GM12874 (cell line): ENCODE measurements at regions not wholly inside any gene's neighbourhood (a gene's known extent, or its start where the extent isn't known, plus 50 kb on each side); places are given as distances from the start of the nearest gene placed in this dataset.

Source experiments
- TF ChIP-seq, protein P1 (sequence below): IDR thresholded peaks from 2 replicates; pipeline ENCODE4 v1.5.1; 2011; ENCODE audit warnings: low read depth, mild to moderate bottlenecking, control low read depth, low read length, moderate library complexity; ENCODE audit not compliant: insufficient read depth

DNA sequence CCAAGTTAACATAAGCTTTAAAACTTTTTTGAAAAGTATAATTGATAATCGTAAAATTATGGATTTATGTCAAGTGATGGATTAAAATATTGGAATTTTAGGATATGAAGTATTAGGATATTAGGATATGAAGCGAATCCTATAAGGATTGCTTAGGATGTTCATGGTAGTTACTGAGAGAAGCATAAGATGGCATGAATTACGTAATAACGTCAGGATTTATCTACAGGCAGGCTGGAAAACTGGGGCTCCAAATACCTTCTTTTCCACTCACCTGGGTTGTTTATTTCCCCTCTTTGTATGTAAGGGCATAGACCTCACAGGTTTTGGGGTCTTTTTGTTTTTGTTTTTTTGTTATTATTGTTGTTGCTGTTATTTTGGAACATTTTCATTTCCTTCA is 65.2 kb upstream of the TMEM33 start:
- TF ChIP-seq, protein P1, sequence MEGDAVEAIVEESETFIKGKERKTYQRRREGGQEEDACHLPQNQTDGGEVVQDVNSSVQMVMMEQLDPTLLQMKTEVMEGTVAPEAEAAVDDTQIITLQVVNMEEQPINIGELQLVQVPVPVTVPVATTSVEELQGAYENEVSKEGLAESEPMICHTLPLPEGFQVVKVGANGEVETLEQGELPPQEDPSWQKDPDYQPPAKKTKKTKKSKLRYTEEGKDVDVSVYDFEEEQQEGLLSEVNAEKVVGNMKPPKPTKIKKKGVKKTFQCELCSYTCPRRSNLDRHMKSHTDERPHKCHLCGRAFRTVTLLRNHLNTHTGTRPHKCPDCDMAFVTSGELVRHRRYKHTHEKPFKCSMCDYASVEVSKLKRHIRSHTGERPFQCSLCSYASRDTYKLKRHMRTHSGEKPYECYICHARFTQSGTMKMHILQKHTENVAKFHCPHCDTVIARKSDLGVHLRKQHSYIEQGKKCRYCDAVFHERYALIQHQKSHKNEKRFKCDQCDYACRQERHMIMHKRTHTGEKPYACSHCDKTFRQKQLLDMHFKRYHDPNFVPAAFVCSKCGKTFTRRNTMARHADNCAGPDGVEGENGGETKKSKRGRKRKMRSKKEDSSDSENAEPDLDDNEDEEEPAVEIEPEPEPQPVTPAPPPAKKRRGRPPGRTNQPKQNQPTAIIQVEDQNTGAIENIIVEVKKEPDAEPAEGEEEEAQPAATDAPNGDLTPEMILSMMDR, result no peak

- TF ChIP-seq, protein P1, result no peak
Measured at GRCh38 chr4:41866799-41867677, 68.2 kb upstream of the TMEM33 start.

DNA sequence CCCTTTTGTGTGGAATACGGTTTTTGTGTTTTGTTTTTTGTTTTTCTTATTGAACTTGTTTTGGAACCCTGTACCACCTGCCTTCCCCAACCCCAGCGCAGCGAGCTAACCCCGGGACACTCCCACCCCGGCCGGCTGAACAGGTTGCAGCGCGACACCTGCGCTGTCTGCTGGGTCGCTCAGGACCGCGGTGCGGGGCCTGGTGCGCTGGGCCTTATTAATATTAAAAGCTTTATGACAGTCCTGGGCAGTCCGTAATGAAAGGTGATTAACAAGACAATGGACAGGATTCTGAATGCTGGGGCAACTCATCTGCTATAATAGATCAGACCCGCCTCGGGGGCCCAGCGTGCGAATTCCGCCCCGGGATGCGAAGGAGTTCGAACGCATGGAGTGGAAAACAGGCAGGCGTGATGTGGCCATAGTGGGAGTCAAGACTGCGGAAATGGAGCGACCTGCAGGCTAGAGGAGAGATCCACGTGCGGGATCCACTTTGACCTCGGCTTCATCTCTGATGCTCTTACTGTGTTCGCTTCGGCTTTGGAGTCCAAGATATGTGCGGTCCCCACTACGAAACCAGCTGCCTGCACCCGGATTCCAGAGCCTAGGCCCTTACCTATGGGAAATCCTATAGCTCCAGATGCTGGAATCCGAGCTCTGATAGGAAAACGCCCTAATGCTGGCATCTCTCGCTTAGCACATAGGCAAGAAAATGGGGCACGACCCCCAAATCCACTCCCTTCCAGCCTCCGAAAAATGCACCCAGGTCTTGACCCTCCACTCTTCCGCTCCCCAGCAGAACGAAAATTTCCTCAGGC is 69.0 kb upstream of the TMEM33 start:
- TF ChIP-seq, protein P1, result no peak

DNA sequence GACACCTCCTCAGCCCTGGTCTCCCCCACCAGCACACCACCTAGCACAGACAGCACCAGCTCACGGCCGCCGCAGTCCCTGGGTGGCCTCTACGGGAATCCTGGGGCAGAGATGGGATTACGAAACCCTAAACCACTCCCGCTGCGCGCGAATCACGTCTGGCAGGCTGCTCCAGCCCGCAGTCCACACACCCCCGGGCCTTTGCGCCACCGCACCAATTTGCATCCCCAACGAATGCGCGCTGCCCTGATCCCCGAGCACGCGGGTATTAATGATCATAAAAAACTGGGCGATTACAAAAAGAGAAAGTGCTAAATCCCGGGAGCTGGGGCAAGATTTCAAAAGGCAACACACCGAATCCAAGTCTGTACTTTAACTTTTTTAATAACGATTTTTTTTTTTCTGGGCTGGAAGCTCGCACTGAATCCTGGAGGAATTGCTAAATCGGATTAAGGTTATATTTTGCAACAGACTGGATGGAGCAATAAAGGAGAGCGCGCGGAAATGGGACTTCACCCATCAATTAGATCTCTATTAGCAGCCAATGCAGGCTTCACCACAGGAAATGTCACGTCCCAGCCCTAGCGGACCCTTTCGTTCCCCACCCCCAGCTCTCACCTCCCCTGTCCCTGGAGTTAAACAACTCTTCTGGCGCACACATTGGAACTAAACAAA is 69.8 kb upstream of the TMEM33 start:
- TF ChIP-seq, protein P1, result no peak

- TF ChIP-seq, protein P1, result no peak
Measured at GRCh38 chr4:41859087-41859486, 76.1 kb upstream of the TMEM33 start.

GRCh38 chr4:41857226-41857641 is 78.0 kb upstream of the TMEM33 start:
- TF ChIP-seq, protein P1, result no peak

DNA sequence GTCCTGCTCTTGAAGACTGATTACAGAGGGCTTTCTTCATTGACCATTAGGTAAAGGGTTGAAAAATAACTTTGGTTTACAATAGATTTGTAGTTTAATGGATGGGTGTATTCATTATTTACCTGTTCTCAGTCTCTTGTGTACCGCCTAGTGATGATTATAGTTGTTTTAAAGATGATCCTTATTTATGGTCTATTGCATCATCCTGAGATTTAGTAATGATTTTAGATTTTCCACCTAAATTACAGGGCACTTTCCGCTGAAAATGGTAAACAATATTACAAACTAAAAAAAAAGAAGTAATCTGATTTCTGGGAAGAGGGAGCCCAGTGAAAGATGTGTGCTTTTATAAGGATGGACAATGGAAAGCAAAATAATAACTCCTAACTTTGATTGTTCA is 78.4 kb upstream of the TMEM33 start:
- TF ChIP-seq, protein P1, result no peak
